ENCODE measurements at regions not wholly inside any gene's neighbourhood (a gene's known extent, or its start where the extent isn't known, plus 50 kb on each side); places are given as distances from the start of the nearest gene placed in this dataset.
"Not testable (repeated sequence)": the region's sequence is repeated elsewhere in the genome, so short reads cannot be mapped to it uniquely, and the experiment has no call there.

GRCh38 chr1:194069831-194070218 is 883.4 kb upstream of the B3GALT2 start:
- DNase-seq (ENCODE audit: low read depth) = no peak

- DNase-seq (ENCODE audit: low read depth) = no peak
Measured at GRCh38 chr1:194069168-194069830, 882.9 kb upstream of the B3GALT2 start.

- no peak for DNase-seq (ENCODE audit: low read depth)
Measured at GRCh38 chr1:194068446-194069167, 882.2 kb upstream of the B3GALT2 start.

- DNase-seq (ENCODE audit: low read depth) = no peak
Measured at GRCh38 chr1:194067772-194068171, 881.4 kb upstream of the B3GALT2 start.

- DNase-seq (ENCODE audit: low read depth) = peak; percentile 58
Measured at GRCh38 chr1:194062962-194063361, 876.5 kb upstream of the B3GALT2 start.

GRCh38 chr1:194062526-194062925 is 876.1 kb upstream of the B3GALT2 start:
- no peak for DNase-seq (ENCODE audit: low read depth)

GRCh38 chr1:194060481-194060880 is 874.1 kb upstream of the B3GALT2 start:
- DNase-seq (ENCODE audit: low read depth) = no peak

GRCh38 chr1:194058268-194058667 is 871.9 kb upstream of the B3GALT2 start:
- not testable (repeated sequence) for DNase-seq (ENCODE audit: low read depth)

- DNase-seq (ENCODE audit: low read depth) = no peak
Measured at GRCh38 chr1:194056169-194056568, 869.8 kb upstream of the B3GALT2 start.

- DNase-seq (ENCODE audit: low read depth) = no peak
Measured at GRCh38 chr1:194055536-194055935, 869.1 kb upstream of the B3GALT2 start.

GRCh38 chr1:194052514-194053338 is 866.3 kb upstream of the B3GALT2 start:
- DNase-seq (ENCODE audit: low read depth) = no peak

GRCh38 chr1:194047921-194048320 is 861.5 kb upstream of the B3GALT2 start:
- no peak for DNase-seq (ENCODE audit: low read depth)

- no peak for DNase-seq (ENCODE audit: low read depth)
Measured at GRCh38 chr1:194047206-194047605, 860.8 kb upstream of the B3GALT2 start.

GRCh38 chr1:194045416-194045815 is 859.0 kb upstream of the B3GALT2 start:
- DNase-seq (ENCODE audit: low read depth) = peak; percentile 49

- DNase-seq (ENCODE audit: low read depth) = no peak
Measured at GRCh38 chr1:194044892-194045291, 858.5 kb upstream of the B3GALT2 start.

GRCh38 chr1:194043984-194044755 is 857.8 kb upstream of the B3GALT2 start:
- peak; percentile 54 for DNase-seq (ENCODE audit: low read depth)

- no peak for DNase-seq (ENCODE audit: low read depth)
Measured at GRCh38 chr1:194042736-194043135, 856.3 kb upstream of the B3GALT2 start.

- no peak for DNase-seq (ENCODE audit: low read depth)
Measured at GRCh38 chr1:194040496-194040895, 854.1 kb upstream of the B3GALT2 start.

- no peak for DNase-seq (ENCODE audit: low read depth)
Measured at GRCh38 chr1:194039578-194039977, 853.2 kb upstream of the B3GALT2 start.

GRCh38 chr1:194033646-194034045 is 847.2 kb upstream of the B3GALT2 start:
- no peak for DNase-seq (ENCODE audit: low read depth)

GRCh38 chr1:194028002-194028401 is 841.6 kb upstream of the B3GALT2 start:
- no peak for DNase-seq (ENCODE audit: low read depth)

- no peak for DNase-seq (ENCODE audit: low read depth)
Measured at GRCh38 chr1:194026422-194026821, 840.0 kb upstream of the B3GALT2 start.
